ENCODE measurements at regions not wholly inside any gene's neighbourhood (a gene's known extent, or its start where the extent isn't known, plus 50 kb on each side); places are given as distances from the start of the nearest gene placed in this dataset.
A peak's percentile ranks its signal among the peaks of the same experiment; 100 is the strongest.
"Not testable (repeated sequence)": the region's sequence is repeated elsewhere in the genome, so short reads cannot be mapped to it uniquely, and the experiment has no call there.

- no peaks in the 10 kb centered on the region for H3K4me1 Mint-ChIP-seq
- TF ChIP-seq ELF4 (CRISPR knock-in tag; IDR thresholded peaks at IDR 0.05; ENCODE audit: low read depth) (no peak), E2F4 (CRISPR knock-in tag; IDR thresholded peaks at IDR 0.05; ENCODE audit: borderline replicate concordance, low read depth) (no peak)
- no peak overlapping the region for H3K4me3 Mint-ChIP-seq
- no peaks in the 10 kb centered on the region for H3K36me3 Mint-ChIP-seq
- no peak overlapping the region for H3K27ac Mint-ChIP-seq
- H3K9me3 Mint-ChIP-seq, result no peaks in the 10 kb centered on the region
- CTCF ChIA-PET, result no interaction called here
- no peak for ATAC-seq
- POLR2A ChIA-PET, result no interaction called here
- no peak for DNase-seq (ENCODE audit: low spot score)
- no peaks in the 10 kb centered on the region for H3K27me3 Mint-ChIP-seq (ENCODE audit: low read depth)
Measured at GRCh38 chr5:57362951-57363350, 119.7 kb downstream of the ACTBL2 start.

- no peak overlapping the region for H3K4me3 Mint-ChIP-seq
- CTCF ChIA-PET, result interaction anchor here (0.6 kb wide), 1 partner anchor 219 kb away, joined by 3 read pairs; no protein-coding TSS in a partner anchor
- TF ChIP-seq ATF1 (CRISPR knock-in tag; IDR thresholded peaks at IDR 0.05), result no peak
- no peak for TF ChIP-seq ATF2 (CRISPR knock-in tag; IDR thresholded peaks at IDR 0.05; ENCODE audit: borderline replicate concordance, low read depth)
- TF ChIP-seq ARID4B (CRISPR knock-in tag; IDR thresholded peaks at IDR 0.05; ENCODE audit: borderline replicate concordance), result no peak
- DNase-seq (ENCODE audit: low spot score) (no peak), ATAC-seq (no peak)
- no peaks in the 10 kb centered on the region for H3K36me3 Mint-ChIP-seq
- POLR2A ChIA-PET, result no interaction called here
- no peaks in the 10 kb centered on the region for H3K9me3 Mint-ChIP-seq
- no peaks in the 10 kb centered on the region for H3K27me3 Mint-ChIP-seq (ENCODE audit: low read depth)
- peaks cover 4% of the 10 kb centered on the region; the same call in 1 of the 2 replicates for H3K4me1 Mint-ChIP-seq
- H3K27ac Mint-ChIP-seq, result no peak overlapping the region
Measured at GRCh38 chr5:57360871-57361270, 121.7 kb downstream of the ACTBL2 start.

- H3K4me3 Mint-ChIP-seq, result no peak overlapping the region
- CTCF ChIA-PET, result interaction anchor here (0.8 kb wide), 1 partner anchor 20 kb away, joined by 3 read pairs; no protein-coding TSS in a partner anchor
- POLR2A ChIA-PET, result no interaction called here
Measured at GRCh38 chr5:57358796-57359592, 123.6 kb downstream of the ACTBL2 start.

GRCh38 chr5:57356850-57357249 is 125.8 kb downstream of the ACTBL2 start:
- H3K4me3 Mint-ChIP-seq, result peak overlapping the region; percentile 77
- H3K27me3 Mint-ChIP-seq (ENCODE audit: low read depth); H3K27ac Mint-ChIP-seq; H3K36me3 Mint-ChIP-seq; CTCF ChIA-PET; H3K9me3 Mint-ChIP-seq; ATAC-seq; H3K4me1 Mint-ChIP-seq; POLR2A ChIA-PET: not testable (repeated sequence)
- DNase-seq (ENCODE audit: low spot score), result peak; percentile 72

More at GRCh38 chr5:57358796-57359592, 123.6 kb downstream of the ACTBL2 start:
- peaks cover 4% of the 10 kb centered on the region; the same call in 1 of the 2 replicates for H3K4me1 Mint-ChIP-seq
- no peaks in the 10 kb centered on the region; the same call in 1 of the 2 replicates for H3K36me3 Mint-ChIP-seq
- H3K9me3 Mint-ChIP-seq, result peaks cover 6% of the 10 kb centered on the region; the same call in 1 of the 2 replicates
- TF ChIP-seq GTF2I (CRISPR knock-in tag; conservative IDR thresholded peaks at IDR 0.05) (no peak), ZBTB21 (CRISPR knock-in tag; IDR thresholded peaks at IDR 0.05; ENCODE audit: borderline replicate concordance) (no peak), TP53 (CRISPR knock-in tag; IDR thresholded peaks at IDR 0.05) (no peak), TEAD4 (CRISPR knock-in tag; IDR thresholded peaks at IDR 0.05) (no peak), GABPB1 (CRISPR knock-in tag; IDR thresholded peaks at IDR 0.05) (no peak)
- no peak overlapping the region for H3K27ac Mint-ChIP-seq
- DNase-seq (ENCODE audit: low spot score) (no peak), ATAC-seq (no peak)
- 0 out of 2 replicates have a peak, but pooled peaks cover 3% of the 10 kb centered on the region for H3K27me3 Mint-ChIP-seq (ENCODE audit: low read depth)

Data from WTC11 (cell line).